GM19452 (cell line): ENCODE measurements at regions not wholly inside any gene's neighbourhood (a gene's known extent, or its start where the extent isn't known, plus 50 kb on each side); places are given as distances from the start of the nearest gene placed in this dataset.
"Not testable (repeated sequence)": the region's sequence is repeated elsewhere in the genome, so short reads cannot be mapped to it uniquely, and the experiment has no call there.

Source experiments
- ATAC-seq: cut with Tn5 transposase; IDR thresholded peaks from one replicate; pipeline ENCODE4 v1.9.1; 2021; ENCODE audit not compliant: unreplicated experiment

- ATAC-seq: no peak
Observed at GRCh38 chr13:21875116-21875515, 204.2 kb downstream of the FGF9 start.

GRCh38 chr13:21879263-21879914 is 208.5 kb downstream of the FGF9 start:
- ATAC-seq: no peak

GRCh38 chr13:21882766-21883165 is 211.9 kb downstream of the FGF9 start:
- ATAC-seq: no peak

GRCh38 chr13:21883713-21884112 is 212.8 kb downstream of the FGF9 start:
- ATAC-seq: no peak

GRCh38 chr13:21884299-21884909 is 213.5 kb downstream of the FGF9 start:
- no peak for ATAC-seq

GRCh38 chr13:21884965-21885567 is 214.2 kb downstream of the FGF9 start:
- ATAC-seq: no peak

- no peak for ATAC-seq
Observed at GRCh38 chr13:21885714-21886224, 214.9 kb downstream of the FGF9 start.

- ATAC-seq: no peak
Observed at GRCh38 chr13:21889651-21890050, 218.8 kb downstream of the FGF9 start.

- not testable (repeated sequence) for ATAC-seq
Observed at GRCh38 chr13:21890220-21890619, 219.3 kb downstream of the FGF9 start.

- no peak for ATAC-seq
Observed at GRCh38 chr13:21894091-21894490, 223.2 kb downstream of the FGF9 start.

GRCh38 chr13:21894703-21895699 is 224.1 kb downstream of the FGF9 start:
- no peak for ATAC-seq

- no peak for ATAC-seq
Observed at GRCh38 chr13:21895779-21896178, 224.9 kb downstream of the FGF9 start.

GRCh38 chr13:21897161-21897560 is 226.3 kb downstream of the FGF9 start:
- ATAC-seq: no peak

GRCh38 chr13:21898459-21898858 is 227.6 kb downstream of the FGF9 start:
- ATAC-seq: no peak

GRCh38 chr13:21898945-21899344 is 228.1 kb downstream of the FGF9 start:
- no peak for ATAC-seq

GRCh38 chr13:21901336-21901735 is 230.5 kb downstream of the FGF9 start:
- no peak for ATAC-seq

GRCh38 chr13:21901811-21902708 is 231.2 kb downstream of the FGF9 start:
- ATAC-seq: no peak

- ATAC-seq: no peak
Observed at GRCh38 chr13:21902709-21903098, 231.8 kb downstream of the FGF9 start.

GRCh38 chr13:21905486-21905885 is 234.6 kb downstream of the FGF9 start:
- ATAC-seq: no peak

GRCh38 chr13:21909331-21909730 is 238.5 kb downstream of the FGF9 start:
- no peak for ATAC-seq
